ENCODE measurements at regions not wholly inside any gene's neighbourhood (a gene's known extent, or its start where the extent isn't known, plus 50 kb on each side); places are given as distances from the start of the nearest gene placed in this dataset.

GRCh38 chr1:87190402-87190801 lies 138.3 kb upstream of the LMO4 start:
- in situ Hi-C loops (cut with HindIII; ENCODE audit: low pct_ligation_motif_present, low pct_unique_long_range_greater_than_20kb, low sequenced_read_pairs) = no loop called here
- no peak for DNase-seq

GRCh38 chr1:87191646-87192045 lies 137.0 kb upstream of the LMO4 start:
- DNase-seq = no peak
- in situ Hi-C loops (cut with HindIII; ENCODE audit: low pct_ligation_motif_present, low pct_unique_long_range_greater_than_20kb, low sequenced_read_pairs) = no loop called here

- DNase-seq = no peak
- in situ Hi-C loops (cut with HindIII; ENCODE audit: low pct_ligation_motif_present, low pct_unique_long_range_greater_than_20kb, low sequenced_read_pairs) = no loop called here
Measured at GRCh38 chr1:87194271-87194774, 134.4 kb upstream of the LMO4 start.

GRCh38 chr1:87194856-87195255 lies 133.8 kb upstream of the LMO4 start:
- in situ Hi-C loops (cut with HindIII; ENCODE audit: low pct_ligation_motif_present, low pct_unique_long_range_greater_than_20kb, low sequenced_read_pairs) = no loop called here
- DNase-seq = no peak

GRCh38 chr1:87196110-87196827 lies 132.4 kb upstream of the LMO4 start:
- in situ Hi-C loops (cut with HindIII; ENCODE audit: low pct_ligation_motif_present, low pct_unique_long_range_greater_than_20kb, low sequenced_read_pairs) = no loop called here
- DNase-seq = no peak

GRCh38 chr1:87197156-87197555 lies 131.5 kb upstream of the LMO4 start:
- in situ Hi-C loops (cut with HindIII; ENCODE audit: low pct_ligation_motif_present, low pct_unique_long_range_greater_than_20kb, low sequenced_read_pairs) = no loop called here
- peak; percentile 4 for DNase-seq

GRCh38 chr1:87197641-87198040 lies 131.0 kb upstream of the LMO4 start:
- in situ Hi-C loops (cut with HindIII; ENCODE audit: low pct_ligation_motif_present, low pct_unique_long_range_greater_than_20kb, low sequenced_read_pairs) = no loop called here
- no peak for DNase-seq

- no peak for DNase-seq
- in situ Hi-C loops (cut with HindIII; ENCODE audit: low pct_ligation_motif_present, low pct_unique_long_range_greater_than_20kb, low sequenced_read_pairs) = no loop called here
Measured at GRCh38 chr1:87200875-87201638, 127.6 kb upstream of the LMO4 start.

GRCh38 chr1:87201768-87202167 lies 126.9 kb upstream of the LMO4 start:
- in situ Hi-C loops (cut with HindIII; ENCODE audit: low pct_ligation_motif_present, low pct_unique_long_range_greater_than_20kb, low sequenced_read_pairs) = no loop called here
- no peak for DNase-seq

GRCh38 chr1:87202451-87202850 lies 126.2 kb upstream of the LMO4 start:
- no peak for DNase-seq
- in situ Hi-C loops (cut with HindIII; ENCODE audit: low pct_ligation_motif_present, low pct_unique_long_range_greater_than_20kb, low sequenced_read_pairs) = no loop called here

GRCh38 chr1:87202922-87203655 lies 125.6 kb upstream of the LMO4 start:
- in situ Hi-C loops (cut with HindIII; ENCODE audit: low pct_ligation_motif_present, low pct_unique_long_range_greater_than_20kb, low sequenced_read_pairs) = no loop called here

GRCh38 chr1:87203904-87204303 lies 124.8 kb upstream of the LMO4 start:
- in situ Hi-C loops (cut with HindIII; ENCODE audit: low pct_ligation_motif_present, low pct_unique_long_range_greater_than_20kb, low sequenced_read_pairs) = no loop called here
- DNase-seq = peak; percentile 9

More at GRCh38 chr1:87202922-87203655, 125.6 kb upstream of the LMO4 start:
- no peak for DNase-seq

GRCh38 chr1:87204441-87204840 lies 124.2 kb upstream of the LMO4 start:
- DNase-seq = no peak
- in situ Hi-C loops (cut with HindIII; ENCODE audit: low pct_ligation_motif_present, low pct_unique_long_range_greater_than_20kb, low sequenced_read_pairs) = no loop called here

GRCh38 chr1:87204921-87205320 lies 123.8 kb upstream of the LMO4 start:
- in situ Hi-C loops (cut with HindIII; ENCODE audit: low pct_ligation_motif_present, low pct_unique_long_range_greater_than_20kb, low sequenced_read_pairs) = no loop called here
- DNase-seq = no peak

- no peak for DNase-seq
- in situ Hi-C loops (cut with HindIII; ENCODE audit: low pct_ligation_motif_present, low pct_unique_long_range_greater_than_20kb, low sequenced_read_pairs) = no loop called here
Measured at GRCh38 chr1:87206044-87206831, 122.4 kb upstream of the LMO4 start.

GRCh38 chr1:87208080-87208479 lies 120.6 kb upstream of the LMO4 start:
- no peak for DNase-seq
- in situ Hi-C loops (cut with HindIII; ENCODE audit: low pct_ligation_motif_present, low pct_unique_long_range_greater_than_20kb, low sequenced_read_pairs) = no loop called here

- in situ Hi-C loops (cut with HindIII; ENCODE audit: low pct_ligation_motif_present, low pct_unique_long_range_greater_than_20kb, low sequenced_read_pairs) = no loop called here
- no peak for DNase-seq
Measured at GRCh38 chr1:87208931-87209330, 119.7 kb upstream of the LMO4 start.

GRCh38 chr1:87210151-87210550 lies 118.5 kb upstream of the LMO4 start:
- in situ Hi-C loops (cut with HindIII; ENCODE audit: low pct_ligation_motif_present, low pct_unique_long_range_greater_than_20kb, low sequenced_read_pairs) = no loop called here
- DNase-seq = no peak
